ENCODE measurements at regions not wholly inside any gene's neighbourhood (a gene's known extent, or its start where the extent isn't known, plus 50 kb on each side); places are given as distances from the start of the nearest gene placed in this dataset.

GRCh38 chr4:95637043-95637600, 88.3 kb upstream of the UNC5C start:
- TF ChIP-seq CTCF (IDR thresholded peaks at IDR 0.05; ENCODE audit: unreplicated experiment): peak; percentile 56
- H3K27ac Mint-ChIP-seq (ENCODE audit: unreplicated experiment): no peak overlapping the region
- DNase-seq (ENCODE audit: low spot score): peak; percentile 28
- peaks cover 2% of the 10 kb centered on the region for H3K27me3 Mint-ChIP-seq (ENCODE audit: unreplicated experiment)
- H3K4me1 Mint-ChIP-seq (ENCODE audit: unreplicated experiment): peaks cover 2% of the 10 kb centered on the region
- no peaks in the 10 kb centered on the region for H3K9me3 Mint-ChIP-seq (ENCODE audit: unreplicated experiment)
- H3K36me3 Mint-ChIP-seq (ENCODE audit: low read depth, unreplicated experiment): no peaks in the 10 kb centered on the region
- no peak overlapping the region for H3K4me3 Mint-ChIP-seq (ENCODE audit: unreplicated experiment)

GRCh38 chr4:95636061-95636460, 87.3 kb upstream of the UNC5C start:
- Mint-ChIP-seq H3K4me1 (ENCODE audit: unreplicated experiment) (peaks cover 2% of the 10 kb centered on the region), H3K27me3 (ENCODE audit: unreplicated experiment) (no peaks in the 10 kb centered on the region)
- no peak for TF ChIP-seq CTCF (IDR thresholded peaks at IDR 0.05; ENCODE audit: unreplicated experiment)

GRCh38 chr4:95627709-95628108, 78.9 kb upstream of the UNC5C start:
- Mint-ChIP-seq H3K9me3 (ENCODE audit: unreplicated experiment) (no peaks in the 10 kb centered on the region), H3K27ac (ENCODE audit: unreplicated experiment) (no peak overlapping the region)
- no peak for TF ChIP-seq CTCF (IDR thresholded peaks at IDR 0.05; ENCODE audit: unreplicated experiment)

More at GRCh38 chr4:95636061-95636460, 87.3 kb upstream of the UNC5C start:
- Mint-ChIP-seq H3K36me3 (ENCODE audit: low read depth, unreplicated experiment) (no peaks in the 10 kb centered on the region), H3K27ac (ENCODE audit: unreplicated experiment) (no peak overlapping the region), H3K9me3 (ENCODE audit: unreplicated experiment) (no peaks in the 10 kb centered on the region), H3K4me3 (ENCODE audit: unreplicated experiment) (no peak overlapping the region)
- DNase-seq (ENCODE audit: low spot score): no peak

GRCh38 chr4:95627024-95627605, 78.3 kb upstream of the UNC5C start:
- H3K27me3 Mint-ChIP-seq (ENCODE audit: unreplicated experiment): no peaks in the 10 kb centered on the region
- no peak overlapping the region for H3K27ac Mint-ChIP-seq (ENCODE audit: unreplicated experiment)
- H3K36me3 Mint-ChIP-seq (ENCODE audit: low read depth, unreplicated experiment): no peaks in the 10 kb centered on the region
- DNase-seq (ENCODE audit: low spot score): no peak
- H3K4me3 Mint-ChIP-seq (ENCODE audit: unreplicated experiment): no peak overlapping the region
- H3K4me1 Mint-ChIP-seq (ENCODE audit: unreplicated experiment): peaks cover 6% of the 10 kb centered on the region
- H3K9me3 Mint-ChIP-seq (ENCODE audit: unreplicated experiment): no peaks in the 10 kb centered on the region
- TF ChIP-seq CTCF (IDR thresholded peaks at IDR 0.05; ENCODE audit: unreplicated experiment): no peak

More at GRCh38 chr4:95627709-95628108, 78.9 kb upstream of the UNC5C start:
- Mint-ChIP-seq H3K27me3 (ENCODE audit: unreplicated experiment) (no peaks in the 10 kb centered on the region), H3K4me1 (ENCODE audit: unreplicated experiment) (peaks cover 8% of the 10 kb centered on the region), H3K4me3 (ENCODE audit: unreplicated experiment) (no peak overlapping the region), H3K36me3 (ENCODE audit: low read depth, unreplicated experiment) (no peaks in the 10 kb centered on the region)
- no peak for DNase-seq (ENCODE audit: low spot score)

- Mint-ChIP-seq H3K4me1 (ENCODE audit: unreplicated experiment) (peaks cover 6% of the 10 kb centered on the region), H3K27me3 (ENCODE audit: unreplicated experiment) (no peaks in the 10 kb centered on the region), H3K27ac (ENCODE audit: unreplicated experiment) (no peak overlapping the region), H3K36me3 (ENCODE audit: low read depth, unreplicated experiment) (no peaks in the 10 kb centered on the region), H3K4me3 (ENCODE audit: unreplicated experiment) (no peak overlapping the region), H3K9me3 (ENCODE audit: unreplicated experiment) (no peaks in the 10 kb centered on the region)
- TF ChIP-seq CTCF (IDR thresholded peaks at IDR 0.05; ENCODE audit: unreplicated experiment): no peak
- DNase-seq (ENCODE audit: low spot score): no peak
These were observed 76.2 kb upstream of the UNC5C start for GRCh38 chr4:95625020-95625419.

All from endothelial cell (in vitro differentiated cells).